Stimulated activated naive CD8-positive, alpha-beta T cell treated with anti-CD3 and anti-CD28 coated beads, Interleukin-15, amount 100 ng/mL, for 72 hours (primary cell): ENCODE measurements at regions not wholly inside any gene's neighbourhood (a gene's known extent, or its start where the extent isn't known, plus 50 kb on each side); places are given as distances from the start of the nearest gene placed in this dataset.

Source experiments
- ATAC-seq: fragments of 150-1000 bp; cut with Tn5 transposase; 2 replicates; pipeline ENCODE4 v1.10.0; 2021; ENCODE audit warnings: mild to moderate bottlenecking, moderate library complexity
- DNase-seq, 2 donors: peaks; one replicate each; pipeline ENCODE4 v3.0.0; 2021 to 2022
- H3K27ac Mint-ChIP-seq, 2 donors: one replicate each; pipeline ENCODE4 v1.8.0; 2022; ENCODE audit warnings: mild to moderate bottlenecking in 2 of 2, mixed read lengths in 2 of 2, moderate library complexity in 2 of 2
- H3K27me3 Mint-ChIP-seq: one replicate; pipeline ENCODE4 v1.8.0; 2022; ENCODE audit warnings: mixed read lengths
- H3K4me1 Mint-ChIP-seq: one replicate; pipeline ENCODE4 v1.8.0; 2022; ENCODE audit warnings: mild to moderate bottlenecking, mixed read lengths
- H3K4me3 Mint-ChIP-seq, 2 donors: one replicate each; pipeline ENCODE4 v1.8.0; 2022; ENCODE audit warnings: mild to moderate bottlenecking in 2 of 2, mixed read lengths in 2 of 2, moderate library complexity in 1 of 2
- H3K9me3 Mint-ChIP-seq, 2 donors: one replicate each; pipeline ENCODE4 v1.8.0; 2022; ENCODE audit warnings: mixed read lengths in 2 of 2

DNA sequence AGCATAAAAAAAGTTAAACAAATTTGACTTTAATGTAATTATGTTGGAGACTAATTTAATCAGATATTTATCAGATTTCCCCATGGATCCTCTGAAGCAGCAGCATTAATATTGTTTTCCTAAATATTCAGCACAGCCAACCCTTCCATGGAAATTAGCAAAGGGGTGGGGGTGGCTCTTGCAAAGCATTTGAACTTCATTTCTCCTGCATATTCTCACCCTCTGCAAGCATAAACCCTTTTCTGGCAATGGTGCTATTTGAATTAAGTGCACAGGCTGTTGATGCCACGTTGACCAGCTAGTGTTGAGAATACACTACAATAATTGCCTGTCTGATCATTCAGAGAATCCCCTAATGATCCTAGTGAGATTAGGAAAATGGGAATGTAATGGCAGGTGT, 488.1 kb upstream of the KLF12 start:
- DNase-seq (no peak), ATAC-seq (no peak)
- H3K4me3 Mint-ChIP-seq: no peak overlapping the region
- no peaks in the 10 kb centered on the region for H3K27me3 Mint-ChIP-seq
- H3K27ac Mint-ChIP-seq: no peak overlapping the region
- no peaks in the 10 kb centered on the region for H3K4me1 Mint-ChIP-seq
- peaks cover 0 to 5% of the 10 kb centered on the region in 2 donors for H3K9me3 Mint-ChIP-seq

DNA sequence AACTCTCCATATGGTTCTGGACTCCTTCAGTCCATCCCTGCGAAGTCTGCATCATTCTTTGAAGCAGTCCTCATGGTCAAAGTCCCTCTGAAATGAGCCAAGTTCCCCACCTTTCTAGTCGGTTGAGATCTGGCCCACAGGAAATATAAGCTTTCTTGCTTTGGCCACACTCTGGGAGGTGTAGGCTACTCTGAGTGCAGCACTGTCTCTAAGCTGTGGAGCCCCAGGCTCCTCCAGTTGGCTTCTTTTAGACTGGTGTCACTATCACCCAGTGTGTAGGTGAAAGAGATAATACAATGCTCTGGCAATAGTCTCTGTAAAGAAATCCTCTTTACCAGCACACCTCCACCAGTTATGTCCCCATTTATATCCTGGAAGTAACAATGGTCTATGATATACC, 486.5 kb upstream of the KLF12 start:
- DNase-seq (no peak), ATAC-seq (peak; percentile 37)
- no peaks in the 10 kb centered on the region for H3K9me3 Mint-ChIP-seq
- no peak overlapping the region for H3K4me3 Mint-ChIP-seq
- no peak overlapping the region for H3K27ac Mint-ChIP-seq
- no peaks in the 10 kb centered on the region for H3K4me1 Mint-ChIP-seq
- no peaks in the 10 kb centered on the region for H3K27me3 Mint-ChIP-seq

DNA sequence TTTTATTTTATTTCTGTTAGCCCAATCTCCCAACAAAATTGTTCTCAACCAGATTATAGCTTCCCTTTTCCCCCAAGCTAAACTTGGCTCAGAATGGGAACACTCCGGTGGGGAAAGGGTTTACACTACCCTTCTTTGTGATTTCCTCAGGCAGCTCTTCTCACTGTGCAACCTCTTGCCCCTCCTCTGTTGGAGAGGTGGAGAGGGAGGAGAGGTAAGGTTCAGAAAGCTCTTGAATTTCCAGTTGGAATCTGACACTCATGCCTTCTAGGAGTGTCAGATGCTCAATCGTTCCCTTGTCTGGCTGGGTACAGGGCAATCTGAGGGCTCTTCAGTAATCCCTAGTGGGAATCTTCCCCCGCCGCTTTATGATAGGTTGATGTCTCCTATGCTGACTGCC, 486.1 kb upstream of the KLF12 start:
- no peak overlapping the region for H3K4me3 Mint-ChIP-seq
- ATAC-seq (peak; percentile 20), DNase-seq (no peak)
- peaks cover 0 to under 1% of the 10 kb centered on the region in 2 donors for H3K9me3 Mint-ChIP-seq
- no peaks in the 10 kb centered on the region for H3K27me3 Mint-ChIP-seq
- no peak overlapping the region for H3K27ac Mint-ChIP-seq
- no peaks in the 10 kb centered on the region for H3K4me1 Mint-ChIP-seq

DNA sequence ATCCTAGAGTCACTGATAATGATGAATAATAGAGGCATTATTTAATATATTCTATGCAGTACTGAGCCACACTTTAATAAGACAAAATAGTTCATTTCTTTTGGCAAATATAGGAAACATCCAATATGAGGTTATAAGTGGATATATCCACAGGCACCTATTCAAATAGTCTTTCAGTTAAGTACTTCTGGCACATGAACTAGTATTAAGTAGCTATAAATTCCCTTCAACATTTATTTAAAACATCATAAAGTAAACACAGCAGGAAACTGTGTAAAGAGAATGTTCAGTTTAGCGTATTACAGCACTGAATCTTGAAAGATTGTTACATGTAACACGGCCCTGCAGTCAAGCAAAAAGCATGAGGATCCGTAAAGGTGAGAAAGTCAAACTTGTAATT, 463.3 kb upstream of the KLF12 start:
- peaks cover 0 to 16% of the 10 kb centered on the region in 2 donors for H3K9me3 Mint-ChIP-seq
- H3K27me3 Mint-ChIP-seq: no peaks in the 10 kb centered on the region
- H3K4me1 Mint-ChIP-seq: no peaks in the 10 kb centered on the region
- H3K27ac Mint-ChIP-seq: no peak overlapping the region
- H3K4me3 Mint-ChIP-seq: no peak overlapping the region
- DNase-seq (no peak), ATAC-seq (no peak)

DNA sequence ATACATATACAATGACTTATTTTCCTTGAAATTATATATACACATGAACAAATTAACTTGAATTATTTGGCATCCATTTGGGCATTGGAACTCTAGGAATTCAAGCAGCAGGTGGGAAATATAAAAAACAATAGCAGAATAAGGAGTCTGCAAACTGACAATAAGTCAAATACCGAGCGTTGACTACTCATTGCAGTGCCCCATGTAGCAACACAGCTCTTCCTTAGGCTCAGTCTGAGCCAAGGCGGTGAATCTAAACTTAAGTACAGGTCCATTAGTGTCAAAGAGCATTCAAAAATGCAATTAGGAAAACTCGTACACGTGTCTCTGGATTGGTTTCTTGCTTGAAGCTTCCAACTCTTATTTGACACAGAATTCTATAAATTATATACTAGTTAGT, 462.5 kb upstream of the KLF12 start:
- no peak overlapping the region for H3K27ac Mint-ChIP-seq
- no peaks in the 10 kb centered on the region for H3K4me1 Mint-ChIP-seq
- H3K9me3 Mint-ChIP-seq: peaks cover 0 to 16% of the 10 kb centered on the region in 2 donors
- H3K27me3 Mint-ChIP-seq: no peaks in the 10 kb centered on the region
- no peak overlapping the region for H3K4me3 Mint-ChIP-seq
- DNase-seq: no peak
- ATAC-seq: no peak

DNA sequence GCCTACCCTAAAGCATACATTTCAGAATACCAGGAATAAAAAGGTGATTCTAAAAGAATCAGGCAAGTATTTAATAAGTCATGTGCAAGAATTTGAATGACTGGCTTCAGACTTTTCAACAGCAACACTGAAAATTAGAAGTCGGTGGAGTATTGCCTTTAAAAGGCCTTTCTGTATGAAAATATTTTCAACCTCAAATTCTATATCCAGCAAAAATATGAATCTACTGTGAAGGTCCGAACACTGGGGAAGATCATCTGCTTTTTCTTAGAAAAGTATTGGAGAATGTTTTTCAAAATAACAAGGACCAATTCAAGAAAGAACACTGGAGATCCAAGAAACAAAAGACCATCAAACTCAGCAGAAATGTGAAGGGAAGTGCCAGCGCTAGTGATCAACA, 459.5 kb upstream of the KLF12 start:
- no peak overlapping the region for H3K4me3 Mint-ChIP-seq
- H3K9me3 Mint-ChIP-seq: peaks cover 0 to 9% of the 10 kb centered on the region in 2 donors
- ATAC-seq: no peak
- no peak for DNase-seq
- no peaks in the 10 kb centered on the region for H3K27me3 Mint-ChIP-seq
- no peaks in the 10 kb centered on the region for H3K4me1 Mint-ChIP-seq
- no peak overlapping the region for H3K27ac Mint-ChIP-seq

DNA sequence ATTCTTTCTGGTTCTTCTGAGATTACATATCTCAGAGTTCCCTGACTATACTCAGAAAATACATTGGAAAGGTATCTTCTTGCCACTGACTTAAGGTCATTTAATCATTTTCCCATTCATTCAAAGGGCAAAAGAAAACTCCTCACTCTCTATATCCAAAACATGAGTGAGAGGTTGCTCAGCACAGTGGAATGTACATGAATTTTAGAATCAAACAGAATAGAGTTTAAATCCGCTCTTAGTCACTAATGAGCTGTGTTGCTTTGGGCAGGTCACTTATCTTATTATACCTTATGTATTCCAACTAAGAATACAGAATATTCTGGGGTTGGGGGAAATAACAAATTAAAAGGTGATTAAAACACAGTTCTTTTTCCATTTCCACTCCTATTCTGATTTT, 452.6 kb upstream of the KLF12 start:
- Mint-ChIP-seq H3K4me1 (no peaks in the 10 kb centered on the region), H3K9me3 (no peaks in the 10 kb centered on the region), H3K4me3 (no peak overlapping the region), H3K27ac (no peak overlapping the region), H3K27me3 (no peaks in the 10 kb centered on the region)
- DNase-seq (no peak), ATAC-seq (no peak)

DNA sequence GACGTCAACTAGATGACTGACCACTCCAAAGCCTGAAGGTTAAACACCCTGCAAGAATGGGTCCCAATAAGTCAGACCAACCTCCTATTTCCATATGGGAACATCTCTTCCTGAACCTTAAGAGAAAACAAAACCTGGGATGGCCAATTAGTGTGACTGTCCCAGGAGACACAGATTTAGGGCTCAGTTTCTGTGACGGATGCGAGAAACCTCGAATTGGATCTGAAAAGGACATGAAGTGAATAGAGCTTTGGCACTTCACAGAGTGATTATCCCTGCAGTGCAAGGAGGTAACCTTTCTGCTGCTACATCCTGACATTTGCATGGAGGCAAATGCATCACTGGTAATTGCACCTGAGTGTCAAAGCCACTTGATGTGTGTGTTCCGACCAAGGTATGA, 442.2 kb upstream of the KLF12 start:
- H3K27me3 Mint-ChIP-seq: peaks cover 44% of the 10 kb centered on the region
- ATAC-seq (no peak), DNase-seq (no peak)
- H3K4me3 Mint-ChIP-seq: peak overlapping the region; percentile 72 to 80
- H3K27ac Mint-ChIP-seq: no peak overlapping the region
- H3K9me3 Mint-ChIP-seq: no peaks in the 10 kb centered on the region
- peaks cover 17% of the 10 kb centered on the region for H3K4me1 Mint-ChIP-seq

DNA sequence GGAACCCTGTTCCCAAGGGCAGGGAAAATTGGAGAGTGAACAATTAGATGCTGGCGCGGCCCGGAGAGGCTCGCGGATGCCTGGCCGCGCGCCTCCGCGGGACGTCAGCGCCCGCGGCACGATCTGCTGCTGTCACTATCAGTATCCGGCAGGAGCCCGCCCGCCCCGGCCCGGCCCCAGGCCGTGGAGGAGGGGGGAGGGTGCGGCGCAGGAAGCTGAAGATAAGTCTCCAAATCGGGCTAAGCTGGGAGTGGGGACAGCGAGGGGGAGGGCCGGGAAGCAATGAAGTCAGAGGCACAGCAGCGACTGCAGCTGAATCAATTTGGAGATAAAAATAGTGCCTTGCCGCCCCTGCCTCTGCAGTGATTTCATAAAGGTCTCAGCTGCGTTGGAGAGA, 441.5 kb upstream of the KLF12 start:
- peak; percentile 95 for ATAC-seq
- H3K27me3 Mint-ChIP-seq: peaks cover 44% of the 10 kb centered on the region
- peak; percentile 42 to 49 for DNase-seq
- H3K4me1 Mint-ChIP-seq: peaks cover 17% of the 10 kb centered on the region
- H3K27ac Mint-ChIP-seq: peak overlapping the region in 1 of 2 donors; percentile 38
- peak overlapping the region; percentile 72 to 80 for H3K4me3 Mint-ChIP-seq
- H3K9me3 Mint-ChIP-seq: no peaks in the 10 kb centered on the region

DNA sequence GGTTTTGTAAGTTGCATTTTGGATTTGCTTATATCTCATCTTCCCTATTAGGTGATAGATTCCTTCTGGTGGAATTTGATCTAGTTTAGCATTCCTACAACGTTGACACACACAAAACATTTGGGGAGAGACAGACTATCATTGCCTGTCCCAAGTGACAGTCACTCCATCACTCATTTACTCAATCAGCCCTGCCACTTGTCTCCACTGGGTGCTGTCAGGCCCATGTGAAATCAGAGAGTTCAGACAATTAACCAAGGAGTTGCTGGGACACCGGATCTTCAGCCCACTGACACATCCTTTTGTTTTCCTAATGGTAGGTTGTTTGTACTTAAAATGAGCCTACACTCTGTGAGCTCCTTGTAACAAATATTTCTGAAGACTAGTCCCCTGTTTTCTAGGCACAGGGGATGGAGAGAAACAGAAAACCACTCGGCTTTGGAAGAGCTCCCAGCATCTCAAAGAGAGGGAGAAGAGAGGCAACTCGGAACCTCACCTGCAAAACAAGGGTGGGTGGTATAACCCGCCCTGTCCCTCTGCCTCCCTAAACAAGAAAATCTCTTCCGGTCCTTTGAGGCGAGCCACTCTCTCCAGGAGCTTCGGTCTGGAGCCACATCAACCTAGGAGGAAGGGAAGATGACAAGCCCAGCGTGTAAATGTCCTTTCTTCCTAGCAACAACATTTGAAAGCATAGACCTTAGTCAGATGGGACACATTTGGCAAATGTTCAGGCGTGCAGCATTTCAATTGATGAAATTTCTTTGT, 440.9 kb upstream of the KLF12 start:
- ATAC-seq (peak; percentile 56), DNase-seq (peak in 1 of 2 donors; percentile 5)
- peak overlapping the region; percentile 72 to 80 for H3K4me3 Mint-ChIP-seq
- no peaks in the 10 kb centered on the region for H3K9me3 Mint-ChIP-seq
- H3K4me1 Mint-ChIP-seq: peaks cover 17% of the 10 kb centered on the region
- peaks cover 44% of the 10 kb centered on the region for H3K27me3 Mint-ChIP-seq
- H3K27ac Mint-ChIP-seq: peak overlapping the region; percentile 38 to 45

DNA sequence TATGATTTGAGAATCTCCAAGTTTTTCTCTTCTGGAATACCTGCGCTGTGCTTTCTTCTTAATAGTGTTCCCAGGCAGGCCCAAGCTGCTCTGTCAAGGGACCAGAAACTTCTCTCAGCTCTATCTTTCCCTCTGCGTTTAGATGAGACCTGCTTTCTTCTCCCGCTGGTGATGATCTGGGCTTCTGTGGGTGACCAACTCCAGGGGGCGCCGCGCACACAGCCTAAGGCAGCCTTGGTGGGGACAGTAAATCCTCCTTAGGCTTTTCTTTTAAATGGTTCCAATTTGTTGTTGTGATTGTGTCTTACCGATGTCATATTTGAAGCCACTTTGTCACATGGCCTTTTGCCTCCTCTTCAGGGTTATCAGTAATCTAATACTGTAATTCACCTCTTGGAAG, 439.4 kb upstream of the KLF12 start:
- no peaks in the 10 kb centered on the region for H3K9me3 Mint-ChIP-seq

DNA sequence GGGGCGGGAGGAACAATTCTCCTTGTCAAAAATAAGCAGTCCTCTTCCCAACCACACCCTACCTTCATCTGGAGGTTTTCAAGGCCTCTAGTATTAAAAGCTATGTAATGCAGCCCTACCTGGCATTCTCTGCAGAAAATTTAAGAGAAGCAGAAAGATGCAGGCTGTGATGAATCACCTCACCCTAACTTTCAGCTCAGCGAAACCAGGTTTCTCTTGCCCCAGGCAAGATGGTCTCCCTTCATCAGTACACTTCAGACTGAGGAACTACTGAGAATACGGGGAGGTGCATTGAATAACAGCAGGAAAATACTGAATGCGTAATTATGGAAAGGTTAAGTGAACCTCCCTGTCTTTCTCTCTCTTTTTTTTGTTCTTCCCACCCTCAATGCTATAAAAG, 437.6 kb upstream of the KLF12 start:
- DNase-seq (no peak), ATAC-seq (no peak)
- Mint-ChIP-seq H3K27ac (no peak overlapping the region), H3K9me3 (no peaks in the 10 kb centered on the region), H3K4me3 (no peak overlapping the region), H3K27me3 (peaks cover 34% of the 10 kb centered on the region), H3K4me1 (peaks cover 17% of the 10 kb centered on the region)

More for the DNA sequence above, 439.4 kb upstream of the KLF12 start:
- ATAC-seq (no peak), DNase-seq (peak; percentile 7 to 12)
- no peak overlapping the region for H3K27ac Mint-ChIP-seq
- no peak overlapping the region for H3K4me3 Mint-ChIP-seq
- peaks cover 44% of the 10 kb centered on the region for H3K27me3 Mint-ChIP-seq
- peaks cover 17% of the 10 kb centered on the region for H3K4me1 Mint-ChIP-seq

DNA sequence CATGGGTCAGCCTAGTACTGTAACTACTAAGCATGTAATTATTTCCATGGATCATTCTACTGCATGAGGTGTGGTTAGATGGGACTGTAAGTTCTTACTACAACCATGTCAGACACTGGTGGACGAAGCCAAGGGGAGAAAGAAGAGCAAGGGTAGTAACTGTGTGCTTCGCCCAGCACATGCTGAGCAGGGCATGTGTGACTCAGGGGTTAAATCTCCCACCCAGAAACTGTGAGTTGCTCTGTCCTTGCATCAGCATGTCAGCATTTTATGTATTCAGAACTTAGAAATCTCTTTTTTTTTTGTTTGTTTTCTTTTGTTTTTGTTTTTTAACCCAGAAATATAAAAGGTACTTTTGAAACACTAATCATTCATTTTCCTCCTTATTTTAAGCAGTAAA, 436.6 kb upstream of the KLF12 start:
- ATAC-seq: peak; percentile 16
- no peak for DNase-seq
- Mint-ChIP-seq H3K27ac (no peak overlapping the region), H3K9me3 (no peaks in the 10 kb centered on the region), H3K4me1 (peaks cover 9% of the 10 kb centered on the region), H3K4me3 (no peak overlapping the region), H3K27me3 (peaks cover 24% of the 10 kb centered on the region)

DNA sequence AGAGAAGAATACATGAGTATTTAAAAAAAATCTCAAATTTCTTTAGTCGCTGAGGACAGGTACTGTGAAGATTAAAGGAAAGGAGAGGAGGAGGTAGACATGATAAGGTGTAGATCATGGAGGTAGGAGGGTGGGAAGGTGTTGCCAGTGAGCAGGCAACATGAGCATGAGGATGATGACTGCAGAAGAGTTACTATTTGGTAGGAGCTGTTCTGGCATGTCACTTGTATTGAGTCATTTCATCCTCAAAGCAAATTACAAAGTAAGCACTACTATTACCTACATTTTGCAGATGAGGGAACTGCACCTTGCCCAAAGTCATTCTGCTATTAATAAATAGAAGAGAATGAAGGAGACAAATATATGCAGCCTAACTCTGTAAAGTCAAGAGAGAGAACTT, 435.8 kb upstream of the KLF12 start:
- DNase-seq (no peak), ATAC-seq (no peak)
- Mint-ChIP-seq H3K27me3 (peaks cover 16% of the 10 kb centered on the region), H3K9me3 (no peaks in the 10 kb centered on the region), H3K27ac (no peak overlapping the region), H3K4me3 (no peak overlapping the region), H3K4me1 (peaks cover 3% of the 10 kb centered on the region)

DNA sequence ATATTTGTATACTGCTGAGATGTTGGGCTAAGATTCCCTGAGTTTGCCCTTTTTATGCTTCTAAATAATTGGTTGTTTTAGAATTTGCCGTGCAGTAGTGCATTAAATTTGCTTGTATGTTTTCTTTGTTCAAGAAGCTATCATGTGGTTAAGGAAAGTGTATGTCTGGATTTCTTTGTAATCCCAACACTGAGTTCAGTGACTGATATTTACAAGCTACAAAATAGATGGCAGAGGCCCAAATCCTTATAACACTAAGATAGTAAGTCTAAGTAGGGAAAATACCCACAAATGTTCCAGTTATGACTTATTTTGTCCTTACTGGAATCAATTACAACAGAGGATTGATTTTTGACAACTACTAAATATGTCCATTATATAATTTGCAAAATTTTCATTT, 435.0 kb upstream of the KLF12 start:
- Mint-ChIP-seq H3K9me3 (no peaks in the 10 kb centered on the region), H3K4me1 (no peaks in the 10 kb centered on the region), H3K4me3 (no peak overlapping the region), H3K27me3 (peaks cover 9% of the 10 kb centered on the region), H3K27ac (no peak overlapping the region)
- DNase-seq (no peak), ATAC-seq (no peak)

DNA sequence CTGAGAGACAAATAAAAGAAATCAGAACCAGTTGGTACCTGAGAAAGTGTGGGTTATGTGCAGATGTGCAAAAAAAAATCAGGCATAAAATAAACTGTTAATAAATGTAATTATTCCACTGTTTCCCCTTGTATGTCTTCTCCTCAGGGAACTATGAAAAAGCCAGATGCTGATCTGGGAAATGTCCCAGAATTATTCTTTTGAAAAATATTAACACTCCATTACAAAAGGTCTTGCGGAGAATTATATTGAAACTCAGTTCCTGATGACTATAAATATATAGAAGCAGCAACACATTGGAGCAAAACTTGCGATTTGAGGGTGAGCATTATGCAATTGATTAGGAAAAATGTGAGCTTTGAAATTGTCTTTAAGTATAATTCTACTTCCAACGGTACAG, 433.3 kb upstream of the KLF12 start:
- Mint-ChIP-seq H3K27ac (no peak overlapping the region), H3K9me3 (no peaks in the 10 kb centered on the region), H3K4me3 (no peak overlapping the region), H3K27me3 (no peaks in the 10 kb centered on the region), H3K4me1 (no peaks in the 10 kb centered on the region)
- ATAC-seq: no peak
- no peak for DNase-seq

DNA sequence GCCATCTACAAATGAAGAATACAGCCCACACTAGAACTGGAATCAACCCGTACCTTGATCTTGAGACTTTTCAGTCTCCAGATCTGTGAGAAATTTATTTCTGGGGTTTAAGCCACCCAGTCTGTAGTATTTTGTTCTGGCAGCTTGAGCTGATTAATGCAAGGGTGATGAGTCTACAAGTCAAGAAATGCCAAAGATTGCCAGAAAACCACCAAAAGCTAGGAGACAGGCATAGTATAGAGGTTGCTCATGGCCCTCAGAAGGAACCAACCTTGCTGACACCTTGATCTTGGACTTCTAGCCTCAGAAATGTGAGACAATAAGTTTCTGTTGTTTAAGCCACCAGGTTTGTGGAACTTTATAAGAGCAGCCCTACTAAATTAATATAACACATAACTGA, 428.2 kb upstream of the KLF12 start:
- no peak for DNase-seq
- H3K27ac Mint-ChIP-seq: no peak overlapping the region
- ATAC-seq: no peak
- H3K4me1 Mint-ChIP-seq: no peaks in the 10 kb centered on the region
- H3K27me3 Mint-ChIP-seq: no peaks in the 10 kb centered on the region
- no peaks in the 10 kb centered on the region for H3K9me3 Mint-ChIP-seq
- no peak overlapping the region for H3K4me3 Mint-ChIP-seq
